ENCODE measurements at regions not wholly inside any gene's neighbourhood (a gene's known extent, or its start where the extent isn't known, plus 50 kb on each side); places are given as distances from the start of the nearest gene placed in this dataset.
A peak's percentile ranks its signal among the peaks of the same experiment; 100 is the strongest.

- no peak overlapping the region for H2AK5ac ChIP-seq (ENCODE audit: low read depth, low read length)
- H3K4me2 ChIP-seq (ENCODE audit: insufficient read depth in 1 of 2, low read depth in 2 of 2, low read length in 2 of 2): peak overlapping the region; percentile 10 to 57; a peak in 3 of 4 replicates
- H2BK20ac ChIP-seq (ENCODE audit: low read length): 0 out of 2 replicates have a peak overlapping the region, but pooled peaks have one; percentile 61
- no peak overlapping the region for H3K18ac ChIP-seq (ENCODE audit: extremely low read depth, low read length)
- H3K36me3 ChIP-seq (ENCODE audit: control insufficient read depth in 2 of 4, insufficient read depth in 4 of 4, low read length in 3 of 4): no peaks in the 10 kb centered on the region; a peak in 1 of 8 replicates
- CTCF ChIA-PET (ENCODE audit: partially characterized antibody): interaction anchor here (0.6 to 10.0 kb wide), 76 partner anchors 9 to 1180 kb away, joined by 3 to 89 read pairs (median 4); partner anchors contain the start of gene FZD10
- no peaks in the 10 kb centered on the region for H3K9me3 ChIP-seq (ENCODE audit: insufficient read depth in 2 of 2, low read depth in 1 of 2, low read length in 1 of 2)
- H3K9ac ChIP-seq (replicated peaks in 1 of 4; ENCODE audit: extremely low read depth in 1 of 4, low read depth in 3 of 4, low read length in 3 of 4): no peak overlapping the region
- no peak overlapping the region for H3K23ac ChIP-seq (ENCODE audit: insufficient read length)
- H4K5ac ChIP-seq (ENCODE audit: insufficient read length, low read depth, low read length): no peak overlapping the region
- H3K79me1 ChIP-seq (ENCODE audit: low read depth, low read length): no peaks in the 10 kb centered on the region
- H4K91ac ChIP-seq (replicated peaks; ENCODE audit: insufficient read length, low read length): no peak overlapping the region
- H3K79me2 ChIP-seq (ENCODE audit: control insufficient read depth in 1 of 2, insufficient read depth in 2 of 2, low read length in 2 of 2): no peaks in the 10 kb centered on the region
- peaks cover 0 to 11% (median 5%) of the 10 kb centered on the region in 4 experiments; a peak in 3 of 7 replicates for H3K4me1 ChIP-seq (replicated peaks in 1 of 4; ENCODE audit: control insufficient read depth in 3 of 4, insufficient read depth in 4 of 4, low read length in 3 of 4)
- no peak overlapping the region for H4K8ac ChIP-seq (ENCODE audit: extremely low read depth, insufficient read depth, low read length)
- no peak overlapping the region for H3K4ac ChIP-seq (replicated peaks; ENCODE audit: insufficient read length, low read depth, low read length)
- H2BK120ac ChIP-seq (replicated peaks; ENCODE audit: low read depth, low read length): no peak overlapping the region
- TF ChIP-seq CTBP2 (IDR thresholded peaks at IDR 0.05; ENCODE audit: borderline replicate concordance, insufficient read depth, insufficient read length, low read length): no peak
- TF ChIP-seq RAD21 (IDR thresholded peaks at IDR 0.05 in 1 of 2, conservative IDR thresholded peaks at IDR 0.05 in 1 of 2; ENCODE audit: low read depth in 2 of 2, low read length in 2 of 2): peak in 1 of 2 experiments; percentile 26; a peak in 1 of 4 replicates
- peak; percentile 49 to 70 (median 70) for TF ChIP-seq CTCF (IDR thresholded peaks at IDR 0.05; ENCODE audit: control extremely low read depth in 1 of 3, insufficient read depth in 1 of 3, low read depth in 1 of 3, low read length in 3 of 3)
- TF ChIP-seq FOSL1 (IDR thresholded peaks at IDR 0.05; ENCODE audit: insufficient read depth, low read depth, low read length): no peak
- H3K27ac ChIP-seq (ENCODE audit: low read depth, low read length): no peak overlapping the region
- FAIRE-seq (no peak), DNase-seq (ENCODE audit: low read depth in 1 of 2, low spot score in 2 of 2) (peak in 1 of 2 experiments; percentile 68)
- H3K27me3 ChIP-seq (replicated peaks in 1 of 4; ENCODE audit: control insufficient read depth in 3 of 4, extremely low read depth in 1 of 4, insufficient read depth in 3 of 4, low read length in 3 of 4): peaks cover 0 to 9% (median 6%) of the 10 kb centered on the region in 4 experiments; a peak in 3 of 7 replicates
- no peak overlapping the region for H3K14ac ChIP-seq (ENCODE audit: insufficient read length)
- no peak overlapping the region for H3K56ac ChIP-seq (replicated peaks; ENCODE audit: insufficient read length, low read depth, low read length)
- no peak overlapping the region for H2BK5ac ChIP-seq (ENCODE audit: low read depth, low read length)
- WGBS, 2 experiments (ENCODE audit: extremely low coverage in 1 of 2, insufficient coverage in 1 of 2, insufficient read length in 1 of 2, insufficient replicate concordance in 2 of 2, low coverage in 1 of 2, low lambda C conversion rate in 2 of 2, missing lambda C conversion rate in 1 of 2): 24% methylated on average over 11 of the region's 11 CpGs; no CpG with 5 or more reads in 1 of the 2 experiments
- H2BK15ac ChIP-seq (ENCODE audit: low read length): peak overlapping the region; percentile 98; the same call in 1 of the 2 replicates
- H3K4me3 ChIP-seq (ENCODE audit: extremely low read depth in 1 of 4, insufficient read depth in 2 of 4, low read depth in 3 of 4, low read length in 4 of 4): peak overlapping the region in 1 of 4 experiments; percentile 45; a peak in 2 of 8 replicates
- POLR2A ChIA-PET (ENCODE audit: partially characterized antibody): no interaction called here
- 0 out of 2 replicates have a peak overlapping the region, but pooled peaks have one; percentile 84 for H2BK12ac ChIP-seq (ENCODE audit: low read depth, low read length)
- H2AFZ ChIP-seq (ENCODE audit: low read length): no peak overlapping the region
- H3K23me2 ChIP-seq (ENCODE audit: low read depth, low read length): peaks cover 6% of the 10 kb centered on the region; the same call in 1 of the 2 replicates
- H4K20me1 ChIP-seq (replicated peaks in 1 of 2; ENCODE audit: control insufficient read depth in 1 of 2, insufficient read depth in 2 of 2, low read length in 2 of 2): no peaks in the 10 kb centered on the region
Measured at GRCh38 chr12:130014485-130014807, 110.6 kb upstream of the TMEM132D start.

Measured in H1 (cell line).